DND-41 (cell line): ENCODE measurements at regions not wholly inside any gene's neighbourhood (a gene's known extent, or its start where the extent isn't known, plus 50 kb on each side); places are given as distances from the start of the nearest gene placed in this dataset.

Experiments used
- ATAC-seq: fragments of 200-7000 bp; cut with Tn5 transposase; 3 replicates; pipeline ENCODE4 v1.9.1; 2021; ENCODE audit warnings: low read depth; ENCODE audit not compliant: insufficient read depth
- DNase-seq: peaks from one replicate; pipeline ENCODE4 v3.0.0-alpha.2; 2020
- H2AFZ ChIP-seq: 2 replicates; pipeline ENCODE4 v1.6.0; 2012; ENCODE audit warnings: low read depth, low read length
- H3K27ac ChIP-seq: 2 replicates; pipeline ENCODE4 v1.5.1; 2012; ENCODE audit warnings: low read length, inconsistent platforms
- H3K27me3 ChIP-seq: fragments of 200-600 bp; sonication (generic); 2 replicates; pipeline ENCODE4 v1.6.0; 2012; ENCODE audit warnings: low read length, mild to moderate bottlenecking, inconsistent platforms; ENCODE audit not compliant: insufficient read depth, poor library complexity
- H3K36me3 ChIP-seq: 2 replicates; pipeline ENCODE4 v1.5.1; 2012; ENCODE audit warnings: low read length, inconsistent platforms; ENCODE audit not compliant: insufficient read depth
- H3K4me1 ChIP-seq: 2 replicates; pipeline ENCODE4 v1.5.1; 2012; ENCODE audit warnings: mild to moderate bottlenecking, low read length; ENCODE audit not compliant: insufficient read depth
- H3K4me2 ChIP-seq: 2 replicates; pipeline ENCODE4 v1.6.0; 2012; ENCODE audit warnings: mild to moderate bottlenecking, moderate library complexity, low read length, inconsistent platforms; ENCODE audit not compliant: insufficient read depth
- H3K4me3 ChIP-seq, 2 experiments: fragments of 200-600 bp in 1 of 2; shearing (Covaris generic) in 1 of 2; 2 replicates each; pipeline ENCODE4 v1.5.1; 2012 to 2016; ENCODE audit warnings: inconsistent platforms in 2 of 2, low read length in 2 of 2, mild to moderate bottlenecking in 2 of 2, low read depth in 1 of 2, moderate library complexity in 1 of 2
- H3K79me2 ChIP-seq: 2 replicates; pipeline ENCODE4 v1.6.0; 2012; ENCODE audit warnings: low read length, inconsistent platforms; ENCODE audit not compliant: insufficient read depth
- H3K9ac ChIP-seq: 2 replicates; pipeline ENCODE4 v1.6.0; 2012; ENCODE audit warnings: low read depth, mild to moderate bottlenecking, inconsistent platforms, low read length, moderate library complexity
- H3K9me3 ChIP-seq: 2 replicates; pipeline ENCODE4 v1.5.1; 2012; ENCODE audit warnings: low read length, moderate library complexity, mild to moderate bottlenecking, inconsistent platforms; ENCODE audit not compliant: insufficient read depth, severe bottlenecking
- H4K20me1 ChIP-seq: 2 replicates; pipeline ENCODE4 v1.6.0; 2012; ENCODE audit warnings: low read length; ENCODE audit not compliant: insufficient read depth
- EZH2 ChIP-seq: IDR thresholded peaks from 3 replicates; pipeline ENCODE4 v1.6.1; 2012; ENCODE audit warnings: borderline replicate concordance, low read depth, mild to moderate bottlenecking, moderate library complexity, low read length, inconsistent platforms; ENCODE audit not compliant: severe bottlenecking
- TF ChIP-seq, protein P1 (sequence below): IDR thresholded peaks from 2 replicates; pipeline ENCODE4 v1.5.1; 2012; ENCODE audit warnings: borderline replicate concordance, low read length, moderate library complexity, mild to moderate bottlenecking; ENCODE audit not compliant: poor library complexity, severe bottlenecking; ENCODE audit errors: extremely low read depth

DNA sequence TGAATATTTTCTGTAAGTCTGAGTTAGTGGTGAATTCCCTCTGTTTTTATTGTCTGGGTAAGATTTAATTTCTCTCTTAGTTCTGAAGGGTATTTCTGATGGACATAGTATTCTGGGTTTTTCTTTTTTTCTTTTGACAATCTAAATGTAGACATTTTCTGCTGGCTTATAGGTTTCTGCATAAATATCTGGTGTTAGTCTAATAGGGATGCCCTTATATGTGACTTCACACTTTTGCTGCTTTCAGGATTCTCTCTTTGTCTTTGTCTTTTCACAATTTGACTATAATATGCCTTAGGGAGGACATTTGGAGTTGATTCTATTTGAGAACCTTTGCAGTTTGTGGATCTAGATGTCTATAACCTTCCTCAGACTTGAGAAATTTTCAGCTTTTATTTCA is 667.2 kb downstream of the EPHA7 start:
- Histone ChIP-seq H3K9ac (no peak overlapping the region), H3K4me1 (no peaks in the 10 kb centered on the region), H3K9me3 (no peaks in the 10 kb centered on the region), H4K20me1 (no peaks in the 10 kb centered on the region), H3K79me2 (no peaks in the 10 kb centered on the region), H3K27ac (no peak overlapping the region), H3K4me3 (no peak overlapping the region), H2AFZ (no peak overlapping the region), H3K4me2 (no peak overlapping the region), H3K36me3 (no peaks in the 10 kb centered on the region), H3K27me3 (no peaks in the 10 kb centered on the region)
- DNase-seq (no peak), ATAC-seq (no peak)
- TF ChIP-seq EZH2: no peak
- TF ChIP-seq, protein P1, sequence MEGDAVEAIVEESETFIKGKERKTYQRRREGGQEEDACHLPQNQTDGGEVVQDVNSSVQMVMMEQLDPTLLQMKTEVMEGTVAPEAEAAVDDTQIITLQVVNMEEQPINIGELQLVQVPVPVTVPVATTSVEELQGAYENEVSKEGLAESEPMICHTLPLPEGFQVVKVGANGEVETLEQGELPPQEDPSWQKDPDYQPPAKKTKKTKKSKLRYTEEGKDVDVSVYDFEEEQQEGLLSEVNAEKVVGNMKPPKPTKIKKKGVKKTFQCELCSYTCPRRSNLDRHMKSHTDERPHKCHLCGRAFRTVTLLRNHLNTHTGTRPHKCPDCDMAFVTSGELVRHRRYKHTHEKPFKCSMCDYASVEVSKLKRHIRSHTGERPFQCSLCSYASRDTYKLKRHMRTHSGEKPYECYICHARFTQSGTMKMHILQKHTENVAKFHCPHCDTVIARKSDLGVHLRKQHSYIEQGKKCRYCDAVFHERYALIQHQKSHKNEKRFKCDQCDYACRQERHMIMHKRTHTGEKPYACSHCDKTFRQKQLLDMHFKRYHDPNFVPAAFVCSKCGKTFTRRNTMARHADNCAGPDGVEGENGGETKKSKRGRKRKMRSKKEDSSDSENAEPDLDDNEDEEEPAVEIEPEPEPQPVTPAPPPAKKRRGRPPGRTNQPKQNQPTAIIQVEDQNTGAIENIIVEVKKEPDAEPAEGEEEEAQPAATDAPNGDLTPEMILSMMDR: no peak

DNA sequence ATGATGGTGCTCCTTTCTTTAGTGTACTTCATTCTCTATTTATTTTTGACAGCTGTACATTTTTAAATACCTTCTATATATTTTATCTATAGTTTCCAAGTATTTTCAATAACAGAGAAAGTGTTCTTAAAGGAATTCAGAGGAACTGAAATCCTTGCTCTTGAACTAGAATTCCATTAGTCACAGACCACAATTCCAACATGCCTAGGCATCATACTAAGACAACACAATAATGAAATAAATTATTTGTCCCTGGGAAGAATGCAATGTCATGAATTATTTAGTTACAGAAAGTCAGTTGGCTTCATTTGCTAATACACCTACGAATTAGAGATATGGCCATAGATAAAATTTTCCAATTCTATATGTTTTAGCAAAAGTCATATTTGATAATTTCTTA is 671.2 kb downstream of the EPHA7 start:
- no peaks in the 10 kb centered on the region for H3K27me3 ChIP-seq
- H3K9ac ChIP-seq: no peak overlapping the region
- no peaks in the 10 kb centered on the region for H3K36me3 ChIP-seq
- no peak overlapping the region for H2AFZ ChIP-seq
- H3K4me2 ChIP-seq: no peak overlapping the region
- DNase-seq (no peak), ATAC-seq (no peak)
- TF ChIP-seq, protein P1: no peak
- no peak for TF ChIP-seq EZH2
- H3K9me3 ChIP-seq: no peaks in the 10 kb centered on the region
- no peaks in the 10 kb centered on the region for H4K20me1 ChIP-seq
- H3K79me2 ChIP-seq: no peaks in the 10 kb centered on the region
- no peak overlapping the region for H3K27ac ChIP-seq
- no peaks in the 10 kb centered on the region for H3K4me1 ChIP-seq
- H3K4me3 ChIP-seq: no peak overlapping the region

DNA sequence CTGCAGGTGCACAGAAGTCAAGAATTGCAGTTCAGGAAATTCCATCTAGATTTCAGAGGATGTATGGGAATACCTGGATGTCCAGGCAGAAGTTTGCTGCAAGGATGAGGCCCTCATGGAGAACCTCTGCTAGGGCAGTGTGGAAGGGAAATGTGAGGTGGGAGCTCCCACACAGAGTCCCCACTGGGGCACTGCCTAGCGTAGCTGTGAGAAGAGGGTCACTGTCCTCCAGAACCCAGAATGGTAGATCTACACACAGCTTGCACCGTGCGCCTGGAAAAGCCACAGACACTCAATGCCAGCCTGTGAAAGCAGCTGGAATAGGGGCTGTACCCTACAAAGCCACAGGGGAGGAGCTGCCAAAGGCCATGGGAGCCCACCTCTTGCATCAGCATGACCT is 681.4 kb downstream of the EPHA7 start:
- Histone ChIP-seq H3K4me1 (no peaks in the 10 kb centered on the region), H3K36me3 (no peaks in the 10 kb centered on the region), H4K20me1 (no peaks in the 10 kb centered on the region)

More for the DNA sequence above, 681.4 kb downstream of the EPHA7 start:
- Histone ChIP-seq H3K79me2 (no peaks in the 10 kb centered on the region), H3K27ac (no peak overlapping the region), H3K9me3 (peaks cover 4% of the 10 kb centered on the region), H3K9ac (no peak overlapping the region), H3K4me2 (no peak overlapping the region), H2AFZ (no peak overlapping the region), H3K4me3 (no peak overlapping the region), H3K27me3 (no peaks in the 10 kb centered on the region)
- ATAC-seq (no peak), DNase-seq (no peak)
- no peak for TF ChIP-seq EZH2
- TF ChIP-seq, protein P1: no peak
